Pancreas (tissue), 10 donors: ENCODE measurements at regions not wholly inside any gene's neighbourhood (a gene's known extent, or its start where the extent isn't known, plus 50 kb on each side); places are given as distances from the start of the nearest gene placed in this dataset.
"Not testable (repeated sequence)": the region's sequence is repeated elsewhere in the genome, so short reads cannot be mapped to it uniquely, and the experiment has no call there.

ENCODE experiments used
- ATAC-seq, 4 donors: fragments of 200-7000 bp; cut with Tn5 transposase; one replicate each; pipeline versions ENCODE4 v1.8.0 to v1.9.1; 2020; ENCODE audit warnings: mild to moderate bottlenecking in 4 of 4, moderate library complexity in 4 of 4
- DNase-seq, 6 donors: peaks; one replicate each; pipeline ENCODE4 v3.0.0-alpha.2; 2020
- FAIRE-seq: peaks from 2 replicates; lab custom pipeline; 2012; peaks lifted over from hg19 to GRCh38; lab: Jason Lieb, UNC
- H3K27ac ChIP-seq, 4 donors: fragments of 200-600 bp; sonication (generic); 1 replicate in 3 of 4; 2 replicates in 1 of 4; pipeline versions ENCODE4 v1.5.0 to v1.8.0; 2020
- H3K27me3 ChIP-seq, 4 donors: fragments of 200-600 bp; one replicate each; pipeline ENCODE4 v1.8.0; 2021
- H3K36me3 ChIP-seq, 3 donors: fragments of 200-600 bp; sonication (generic) in 1 of 3; one replicate each; pipeline versions ENCODE4 v1.5.0 to v1.8.0; 2020 to 2021
- H3K4me1 ChIP-seq, 3 donors: fragments of 200-600 bp; one replicate each; pipeline ENCODE4 v1.8.0; 2021
- H3K4me3 ChIP-seq, 4 donors: fragments of 200-600 bp; sonication (generic) in 2 of 4; one replicate each; pipeline versions ENCODE4 v1.5.0 to v1.8.0; 2020 to 2021
- H3K9me3 ChIP-seq, 4 donors: fragments of 200-600 bp; one replicate each; pipeline ENCODE4 v1.8.0; 2021
- CTCF ChIP-seq, 4 donors: fragments of 200-600 bp; sonication (generic) in 3 of 4; IDR thresholded peaks; one replicate each; pipeline versions ENCODE4 v1.5.0 to v1.8.0; 2021; ENCODE audit warnings: antibody characterized with exemption in 4 of 4
- WGBS, 2 donors: extraction: QIAGEN DNeasy Blood & Tissue Kit; methylation state at CpG; one replicate each; pipeline ENCODE4 v1.1.7; 2013; 5-methylcytosine and 5-hydroxymethylcytosine counted together
- intact Hi-C, 3 donors: fragments of 100-400 bp; cut with DNase I; formaldehyde crosslinking; loops; one replicate each; pipeline versions ENCODE4 v1.11.1 to v1.14.2; 2022
- donor health status: healthy with polysubstance abuse.
- donor health status: DM: no; HTN: no; CAD: no; lungs with moderate emphysema.
- donor health status: DM: no; HTN: no; CAD: no.
- donor health status: control.
- donor health status: control.
- donor health status: Bipolar disorder and iron deficiency.
- donor health status: DM: yes; HTN: yes; CAD: no.
- donor health status: DM: no; HTN: no; CAD: no.
- donor health status: DM: no; HTN: no; CAD: no.
- donor health status: DM: yes; HTN: yes; CAD: no.

- H3K36me3 ChIP-seq, H3K9me3 ChIP-seq, FAIRE-seq, intact Hi-C loops, DNase-seq, H3K4me3 ChIP-seq, H3K4me1 ChIP-seq, H3K27ac ChIP-seq, H3K27me3 ChIP-seq: not testable (repeated sequence)
- ATAC-seq, result peak; percentile 27 to 55 (median 42)
- WGBS, 2 donors, result 85 to 89% methylated on average over 12 to 15 of the region's 63 CpGs
Observed at GRCh38 chr17:45601605-45602539, 111.4 kb upstream of the PLEKHM1 start.

- H3K36me3 ChIP-seq, H3K4me3 ChIP-seq, H3K4me1 ChIP-seq, DNase-seq, H3K9me3 ChIP-seq, H3K27me3 ChIP-seq, H3K27ac ChIP-seq, intact Hi-C loops, FAIRE-seq, ATAC-seq: not testable (repeated sequence)
- 100% methylated on average over 1 of the region's 1 CpG; no CpG with 5 or more reads in 1 of the 2 donors for WGBS, 2 donors
Observed at GRCh38 chr17:45605751-45606150, 115.2 kb upstream of the PLEKHM1 start.

GRCh38 chr17:45619984-45620405 is 129.5 kb upstream of the PLEKHM1 start:
- H3K36me3 ChIP-seq, H3K27me3 ChIP-seq, H3K4me1 ChIP-seq, H3K9me3 ChIP-seq, intact Hi-C loops, H3K27ac ChIP-seq: not testable (repeated sequence)
- ATAC-seq, result peak; percentile 99 to 100 (median 100)
- peak overlapping the region; percentile 12 to 57 (median 43) for H3K4me3 ChIP-seq
- WGBS, 2 donors, result 0 to 1% methylated on average over 12 to 16 of the region's 16 CpGs
- FAIRE-seq, result peak; percentile 13
- peak; percentile 68 to 92 (median 82) for DNase-seq

- peak overlapping the region; percentile 12 to 57 (median 43) for H3K4me3 ChIP-seq
- H3K27ac ChIP-seq, result not testable (repeated sequence)
Observed at GRCh38 chr17:45620468-45620867, 129.9 kb upstream of the PLEKHM1 start.

GRCh38 chr17:45621087-45621486 is 130.6 kb upstream of the PLEKHM1 start:
- peak overlapping the region in 2 of 4 donors; percentile 20 to 43 for H3K4me3 ChIP-seq
- 18 to 19% methylated on average over 6 of the region's 9 CpGs for WGBS, 2 donors
- H3K27ac ChIP-seq, H3K36me3 ChIP-seq, intact Hi-C loops, H3K9me3 ChIP-seq, DNase-seq, H3K4me1 ChIP-seq, H3K27me3 ChIP-seq, FAIRE-seq, ATAC-seq: not testable (repeated sequence)

More at GRCh38 chr17:45620468-45620867, 129.9 kb upstream of the PLEKHM1 start:
- peak; percentile 58 to 76 (median 72) for ATAC-seq
- H3K27me3 ChIP-seq, H3K9me3 ChIP-seq, H3K4me1 ChIP-seq, FAIRE-seq, intact Hi-C loops, H3K36me3 ChIP-seq: not testable (repeated sequence)
- 0 to 1% methylated on average over 9 to 43 of the region's 54 CpGs for WGBS, 2 donors
- peak in 1 of 6 donors; percentile 59 for DNase-seq

GRCh38 chr17:45622295-45622694 is 131.8 kb upstream of the PLEKHM1 start:
- H3K4me3 ChIP-seq, ATAC-seq, H3K4me1 ChIP-seq, FAIRE-seq, intact Hi-C loops, H3K27me3 ChIP-seq, H3K27ac ChIP-seq, H3K36me3 ChIP-seq, H3K9me3 ChIP-seq, DNase-seq: not testable (repeated sequence)
- WGBS, 2 donors, result 29 to 70% methylated on average over 1 to 2 of the region's 3 CpGs

- no peak for ATAC-seq
- Histone ChIP-seq H3K27me3 (no peaks in the 10 kb centered on the region), H3K4me3 (no peak overlapping the region), H3K36me3 (peaks cover 0 to 8% (median 0%) of the 10 kb centered on the region in 3 donors), H3K9me3 (no peaks in the 10 kb centered on the region), H3K27ac (no peak overlapping the region), H3K4me1 (no peaks in the 10 kb centered on the region)
- TF ChIP-seq CTCF (IDR thresholded peaks at IDR 0.05), result no peak
- no peak for FAIRE-seq
- 80 to 81% methylated on average over 5 of the region's 5 CpGs for WGBS, 2 donors
- intact Hi-C loops, result no loop called here
- no peak for DNase-seq
Observed at GRCh38 chr17:45628019-45628418, 137.5 kb upstream of the PLEKHM1 start.
